Erythroblast (primary cell): ENCODE measurements at regions not wholly inside any gene's neighbourhood (a gene's known extent, or its start where the extent isn't known, plus 50 kb on each side); places are given as distances from the start of the nearest gene placed in this dataset.

Experiments used
- DNase-seq, 2 experiments: peaks; one replicate each; lab custom pipeline; 2025; lab: John Stamatoyannopoulos, UW
- GATA1 ChIP-seq: IDR thresholded peaks from 2 replicates; pipeline ENCODE4 v1.6.1; 2011; ENCODE audit warnings: low read depth, mild to moderate bottlenecking, control low read depth, low read length, moderate library complexity
- POLR2A ChIP-seq: IDR thresholded peaks from 2 replicates; pipeline ENCODE4 v1.6.1; 2011; ENCODE audit warnings: mild to moderate bottlenecking, low read length

GRCh38 chr16:85984947-85985451 is 86.0 kb downstream of the IRF8 start:
- no peak for DNase-seq
- no peak for TF ChIP-seq POLR2A
- TF ChIP-seq GATA1, result no peak

- DNase-seq, result peak; percentile 18 to 48
Observed at GRCh38 chr16:85986931-85987749, 88.2 kb downstream of the IRF8 start.

GRCh38 chr16:85987750-85988078 is 88.8 kb downstream of the IRF8 start:
- TF ChIP-seq POLR2A (no peak), GATA1 (no peak)
- DNase-seq, result no peak

More at GRCh38 chr16:85986931-85987749, 88.2 kb downstream of the IRF8 start:
- TF ChIP-seq POLR2A, result no peak
- no peak for TF ChIP-seq GATA1

- TF ChIP-seq POLR2A (no peak), GATA1 (no peak)
- DNase-seq, result no peak
Observed at GRCh38 chr16:85988306-85988705, 89.3 kb downstream of the IRF8 start.

- no peak for DNase-seq
Observed at GRCh38 chr16:85988723-85989313, 89.9 kb downstream of the IRF8 start.

GRCh38 chr16:85989376-85989775 is 90.4 kb downstream of the IRF8 start:
- DNase-seq, result no peak
- TF ChIP-seq GATA1 (no peak), POLR2A (no peak)

More at GRCh38 chr16:85988723-85989313, 89.9 kb downstream of the IRF8 start:
- no peak for TF ChIP-seq POLR2A
- no peak for TF ChIP-seq GATA1

GRCh38 chr16:85989863-85990643 is 91.1 kb downstream of the IRF8 start:
- no peak for TF ChIP-seq POLR2A
- TF ChIP-seq GATA1, result no peak
- no peak for DNase-seq

GRCh38 chr16:85990861-85991301 is 91.9 kb downstream of the IRF8 start:
- no peak for DNase-seq
- TF ChIP-seq GATA1, result no peak
- TF ChIP-seq POLR2A, result no peak

GRCh38 chr16:85991425-85991824 is 92.5 kb downstream of the IRF8 start:
- DNase-seq, result no peak
- no peak for TF ChIP-seq GATA1
- no peak for TF ChIP-seq POLR2A

- TF ChIP-seq GATA1, result no peak
- TF ChIP-seq POLR2A, result no peak
- no peak for DNase-seq
Observed at GRCh38 chr16:85991856-85992255, 92.9 kb downstream of the IRF8 start.

GRCh38 chr16:85992359-85992758 is 93.4 kb downstream of the IRF8 start:
- no peak for DNase-seq
- no peak for TF ChIP-seq POLR2A
- TF ChIP-seq GATA1, result no peak

- DNase-seq, result no peak
- TF ChIP-seq GATA1 (no peak), POLR2A (no peak)
Observed at GRCh38 chr16:85992779-85993178, 93.8 kb downstream of the IRF8 start.
